GM21786 (cell line): ENCODE measurements at regions not wholly inside any gene's neighbourhood (a gene's known extent, or its start where the extent isn't known, plus 50 kb on each side); places are given as distances from the start of the nearest gene placed in this dataset.
"Not testable (repeated sequence)": the region's sequence is repeated elsewhere in the genome, so short reads cannot be mapped to it uniquely, and the experiment has no call there.

Experiments
- ATAC-seq: cut with Tn5 transposase; IDR thresholded peaks from one replicate; pipeline ENCODE4 v1.9.1; 2021; ENCODE audit not compliant: unreplicated experiment

GRCh38 chr20:19867940-19868371 is 109.9 kb downstream of the RIN2 start:
- no peak for ATAC-seq

DNA sequence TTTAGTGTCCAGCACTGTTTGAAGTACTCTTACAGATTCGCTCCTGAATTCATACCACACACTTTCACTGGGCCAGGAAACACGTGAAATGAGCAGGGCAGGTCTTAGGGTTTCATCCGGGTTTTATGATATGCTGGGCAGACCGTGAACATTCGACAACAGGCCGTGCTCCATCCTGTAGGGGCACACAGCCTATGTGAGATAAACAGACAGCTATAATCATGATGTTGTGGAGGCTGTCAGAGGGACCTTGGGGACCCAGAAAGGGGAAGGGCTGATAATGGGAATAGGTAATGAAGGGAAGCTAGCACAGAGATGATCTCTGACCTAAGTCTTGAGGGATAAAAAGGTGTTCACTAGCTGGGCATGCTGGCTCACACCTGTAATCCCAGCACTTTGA is 110.4 kb downstream of the RIN2 start:
- ATAC-seq, result no peak

- no peak for ATAC-seq
Measured at GRCh38 chr20:19872001-19872400, 113.9 kb downstream of the RIN2 start.

- no peak for ATAC-seq
Measured at GRCh38 chr20:19874040-19874727, 116.1 kb downstream of the RIN2 start.

- no peak for ATAC-seq
Measured at GRCh38 chr20:19875376-19876221, 117.5 kb downstream of the RIN2 start.

DNA sequence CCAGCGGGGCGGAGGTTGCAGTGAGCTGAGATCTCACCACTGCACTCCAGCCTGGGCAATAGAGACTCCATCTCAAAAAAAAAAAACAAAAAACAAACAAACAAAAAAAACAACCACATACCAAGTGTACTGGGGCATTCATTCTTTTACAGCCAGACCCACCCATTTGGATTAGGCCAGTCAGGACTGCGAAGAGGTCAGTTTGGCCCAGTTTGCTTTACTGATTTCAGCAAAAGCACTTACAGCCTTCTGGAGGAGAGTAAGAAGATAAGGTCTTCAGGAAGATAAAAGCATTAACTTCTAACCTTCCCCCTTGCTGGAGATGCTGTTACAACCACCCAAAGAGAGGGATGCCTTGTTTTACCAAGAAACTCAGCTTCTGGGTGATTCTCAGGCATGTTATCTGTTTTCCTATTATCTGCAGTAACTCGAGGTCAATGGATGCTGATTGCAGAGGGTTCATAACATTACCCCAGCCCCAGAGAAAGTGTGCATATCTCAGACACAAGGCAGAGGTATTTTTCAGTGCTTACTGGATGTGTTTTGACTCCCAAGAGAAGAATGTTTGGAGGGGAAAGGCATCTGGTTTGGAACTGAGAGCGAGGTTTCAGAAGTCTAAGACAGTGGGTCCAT is 118.9 kb downstream of the RIN2 start:
- no peak for ATAC-seq

DNA sequence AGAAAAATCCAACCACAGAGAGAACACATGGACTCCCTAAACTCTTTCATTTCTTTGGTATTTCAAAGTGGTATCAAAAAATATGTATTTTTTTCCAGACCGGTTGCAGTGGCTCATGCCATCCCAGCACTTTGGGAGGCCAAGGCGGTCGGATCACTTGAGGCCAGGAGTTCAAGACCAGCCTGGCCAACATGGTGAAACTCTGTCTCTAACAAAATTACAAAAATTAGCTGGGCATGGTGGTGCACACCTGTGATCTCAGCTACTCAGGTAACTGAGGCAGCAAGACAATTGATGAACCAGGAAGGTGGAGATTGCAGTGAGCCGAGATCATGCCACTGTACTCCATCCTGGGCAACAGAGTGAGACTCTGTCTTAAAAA is 121.8 kb downstream of the RIN2 start:
- not testable (repeated sequence) for ATAC-seq

DNA sequence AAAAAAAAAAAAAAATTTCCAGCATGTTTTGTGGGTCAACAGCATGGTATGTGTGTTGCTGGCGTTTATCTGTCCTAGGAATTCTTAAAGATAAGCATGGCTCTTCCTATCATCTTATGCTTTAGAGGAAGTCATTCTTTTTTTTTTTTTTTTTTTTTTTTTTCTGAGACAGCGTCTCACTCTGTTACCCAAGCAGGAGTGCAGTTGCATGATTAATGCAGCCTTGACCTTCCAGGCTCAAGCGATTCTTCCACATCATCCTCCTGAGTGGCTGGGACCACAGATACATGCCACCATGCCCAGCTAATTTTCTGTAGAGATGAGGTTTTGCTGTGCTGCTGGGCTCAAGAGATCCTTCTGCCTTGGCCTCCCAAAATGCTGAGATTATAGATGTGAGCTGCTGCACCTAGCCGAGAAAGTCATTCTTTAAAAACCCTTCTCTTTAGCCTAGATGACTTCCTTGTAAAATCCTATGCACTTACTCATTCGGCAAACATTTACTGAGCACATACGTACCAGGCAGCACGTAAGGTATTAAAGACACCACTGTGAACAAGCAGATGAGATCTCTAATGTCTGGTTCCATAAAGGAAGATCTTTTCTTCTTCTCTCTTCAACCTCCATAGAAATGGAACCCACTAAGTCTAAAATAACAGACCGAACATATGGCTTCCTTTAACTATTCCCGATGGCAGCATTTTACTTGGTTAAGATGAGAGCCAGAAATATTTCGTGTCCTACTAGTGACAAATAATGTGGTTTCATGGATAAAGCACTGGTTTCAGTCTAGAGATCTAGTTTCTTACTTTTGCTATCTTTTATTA is 122.4 kb downstream of the RIN2 start:
- ATAC-seq, result no peak

DNA sequence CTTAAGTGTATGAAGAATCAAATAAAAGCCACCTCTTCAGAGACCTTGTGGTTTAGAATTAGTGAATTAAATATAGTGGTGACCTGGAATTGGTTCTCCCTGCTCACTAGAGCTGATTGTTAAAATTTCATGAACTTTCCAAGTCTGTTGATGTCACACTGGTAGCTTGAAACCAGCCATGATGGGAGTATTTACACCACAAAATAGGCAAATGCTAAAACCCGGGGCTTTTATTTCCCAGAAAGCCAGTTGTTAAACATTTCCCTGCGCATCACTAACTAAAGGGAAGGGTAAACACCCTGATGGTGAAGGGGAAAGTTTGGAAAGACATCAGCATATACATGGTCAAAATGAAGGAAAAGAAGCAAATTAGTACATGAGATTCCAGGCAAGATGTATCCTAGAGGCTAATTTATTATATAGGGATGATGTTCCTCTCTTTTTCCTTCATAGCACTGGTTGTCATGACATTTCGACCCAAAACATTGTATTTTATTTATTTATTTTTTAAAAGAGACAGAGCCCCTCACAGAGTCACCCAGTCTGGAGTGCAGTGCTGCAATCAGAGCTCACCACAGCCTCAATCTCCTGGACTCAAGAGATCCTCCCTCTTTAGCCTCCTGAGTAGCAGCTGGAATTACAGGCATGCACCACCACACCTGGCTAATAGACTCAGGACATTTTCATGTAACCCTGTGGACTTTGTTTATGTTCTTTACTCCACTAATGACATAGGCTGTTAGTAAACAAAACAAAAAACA is 123.2 kb downstream of the RIN2 start:
- no peak for ATAC-seq

DNA sequence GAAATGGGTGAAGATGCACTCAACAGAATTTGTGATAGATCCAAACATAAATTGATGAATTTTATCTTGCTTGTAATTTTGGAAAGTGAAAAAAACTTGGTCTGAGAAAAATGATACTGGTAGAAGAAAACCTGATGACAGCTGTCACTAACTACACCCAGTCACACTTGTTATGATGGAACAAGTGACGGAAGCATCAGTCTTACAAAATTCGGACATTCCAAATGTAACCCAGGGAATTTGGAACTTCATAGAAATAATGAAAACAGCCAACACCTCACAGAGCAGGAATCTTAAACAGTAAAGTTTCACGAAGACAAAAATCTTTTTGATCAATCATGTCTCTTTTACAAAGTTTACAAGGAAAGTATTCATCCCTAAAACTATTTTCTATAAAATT is 123.9 kb downstream of the RIN2 start:
- no peak for ATAC-seq

GRCh38 chr20:19882446-19882845 is 124.4 kb downstream of the RIN2 start:
- ATAC-seq, result no peak

- no peak for ATAC-seq
Measured at GRCh38 chr20:19883501-19883900, 125.4 kb downstream of the RIN2 start.

DNA sequence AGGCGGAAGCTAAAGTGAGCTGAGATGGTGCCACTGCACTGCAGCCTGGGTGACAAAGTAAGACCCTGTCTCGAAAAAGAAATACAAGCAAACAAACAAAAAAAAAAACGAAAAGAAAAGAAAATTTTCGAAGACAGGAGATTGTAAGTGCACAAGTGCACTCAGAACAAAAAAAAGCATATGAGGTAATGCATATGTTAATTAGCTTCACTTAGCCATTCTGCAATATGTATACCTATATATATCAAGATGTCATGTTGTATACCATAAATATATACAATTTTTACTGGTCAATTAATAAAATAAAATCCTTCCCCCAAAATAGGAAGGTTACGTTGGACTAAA is 127.5 kb downstream of the RIN2 start:
- ATAC-seq, result no peak

DNA sequence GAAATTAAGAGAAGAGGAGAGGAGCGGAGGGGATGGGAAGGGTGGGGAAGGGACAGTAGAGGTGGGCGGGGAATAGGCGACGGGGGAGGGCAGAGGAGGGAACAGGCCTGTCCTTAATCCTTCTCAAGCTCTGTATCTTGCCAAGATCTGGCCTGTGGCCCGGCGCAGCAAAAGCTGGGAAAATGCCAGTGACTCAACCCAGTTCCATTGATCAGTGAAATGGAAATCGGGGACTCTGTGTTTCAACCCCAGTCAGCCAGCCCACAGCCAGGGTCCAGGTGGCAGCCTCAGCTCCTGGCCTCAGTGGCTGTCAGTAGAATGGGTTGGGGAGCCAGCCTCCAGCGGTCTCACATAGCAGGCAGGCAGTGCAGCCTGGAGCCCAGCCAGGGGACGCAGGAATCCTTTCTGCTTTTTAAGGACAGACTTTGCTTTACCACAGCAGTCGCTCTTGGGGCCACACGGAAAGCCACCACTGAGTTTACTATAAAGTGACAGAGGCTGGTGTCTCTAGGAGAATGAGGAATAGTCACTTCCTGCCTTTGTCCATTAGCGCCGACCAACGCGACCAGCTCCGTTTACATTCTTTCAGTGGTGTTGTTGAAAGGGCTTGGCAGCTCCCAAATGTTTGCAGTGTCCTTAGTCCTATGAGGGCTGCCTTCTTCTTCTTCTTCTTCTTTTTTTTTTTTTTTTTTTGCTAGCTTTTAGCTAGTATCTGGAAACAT is 128.0 kb downstream of the RIN2 start:
- no peak for ATAC-seq

- ATAC-seq, result no peak
Measured at GRCh38 chr20:19886661-19887288, 128.7 kb downstream of the RIN2 start.

GRCh38 chr20:19887556-19888268 is 129.4 kb upstream of the NAA20 start:
- ATAC-seq, result no peak

DNA sequence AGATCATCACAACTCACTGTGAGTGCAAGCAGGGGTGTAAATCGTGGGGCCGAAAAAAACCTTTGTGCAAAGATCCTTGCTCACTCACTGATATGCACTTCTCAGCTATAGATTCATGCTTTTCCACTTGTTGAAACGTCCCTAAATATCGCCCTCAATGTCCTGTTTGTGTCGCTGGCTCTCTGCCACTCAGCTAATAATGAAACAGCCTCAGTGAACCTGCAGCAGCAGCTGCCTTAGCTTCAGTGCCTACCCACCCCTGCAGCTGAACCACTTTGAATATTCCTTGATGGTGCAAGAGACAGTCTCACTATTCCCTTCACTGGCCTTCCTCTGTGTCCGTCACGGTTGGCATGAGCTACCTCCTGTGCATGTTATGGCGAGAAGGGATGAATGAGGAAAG is 128.9 kb upstream of the NAA20 start:
- ATAC-seq, result no peak

DNA sequence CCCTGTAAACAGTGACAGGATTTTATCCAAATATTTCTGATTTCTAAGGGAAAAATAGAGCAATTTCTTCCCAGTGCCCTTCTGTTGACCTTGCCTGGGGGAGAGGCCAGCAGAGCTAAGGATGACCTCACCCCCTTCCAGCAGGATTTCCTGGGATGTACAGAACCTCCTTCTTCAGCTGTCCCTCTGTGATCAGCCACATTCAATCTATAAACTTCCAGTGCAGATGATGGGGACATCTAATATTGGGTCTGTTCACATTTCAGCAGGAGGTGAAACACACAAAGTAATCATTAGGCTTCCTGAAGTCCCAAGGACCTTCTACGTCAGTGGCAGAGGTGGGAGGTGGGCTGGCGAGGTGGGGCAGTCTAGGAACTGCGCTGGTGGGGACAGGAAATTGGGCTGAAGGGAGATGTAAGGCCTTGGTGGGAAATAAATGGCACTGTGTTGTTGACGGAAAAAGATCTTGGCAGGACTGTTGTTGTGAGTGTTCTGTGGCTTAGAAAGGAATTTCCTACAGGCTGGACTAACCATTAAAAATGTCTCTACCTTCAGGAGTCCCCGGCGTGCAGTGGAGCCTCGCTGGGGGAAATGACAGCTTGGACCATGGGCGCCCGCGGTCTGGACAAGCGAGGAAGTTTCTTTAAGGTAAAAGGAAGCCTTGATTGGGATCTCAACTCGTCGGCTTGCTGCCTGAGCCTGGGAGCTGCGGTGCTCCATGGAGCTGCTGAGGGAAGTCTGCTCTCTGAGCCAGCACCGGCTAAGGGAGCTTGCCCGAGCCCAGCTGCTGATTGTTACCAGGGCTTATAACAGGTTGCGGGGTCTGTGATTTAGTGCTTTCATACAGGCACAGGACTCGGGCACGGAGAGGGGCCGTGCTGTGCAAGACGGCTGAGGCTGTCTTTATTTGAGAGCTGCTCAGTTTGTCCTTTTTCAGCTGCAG is 127.9 kb upstream of the NAA20 start:
- no peak for ATAC-seq
